ENCODE measurements at regions not wholly inside any gene's neighbourhood (a gene's known extent, or its start where the extent isn't known, plus 50 kb on each side); places are given as distances from the start of the nearest gene placed in this dataset.

GRCh38 chr4:68765876-68766275 lies 49.9 kb upstream of the UGT2B10 start:
- H4K5ac ChIP-seq (ENCODE audit: low read length): no peak overlapping the region
- no peak overlapping the region for H2BK15ac ChIP-seq (replicated peaks; ENCODE audit: low read depth)
- H3K27ac ChIP-seq (ENCODE audit: low read depth, low read length): no peak overlapping the region
- no peak overlapping the region for H2BK5ac ChIP-seq (ENCODE audit: low read length)
- no peak overlapping the region for H3K4ac ChIP-seq (ENCODE audit: low read depth, low read length)
- H3K18ac ChIP-seq (ENCODE audit: low read length): no peak overlapping the region
- H3K4me3 ChIP-seq (ENCODE audit: low read length): no peak overlapping the region
- no peaks in the 10 kb centered on the region for H3K27me3 ChIP-seq (ENCODE audit: insufficient read depth, low read length, poor library complexity)
- no peaks in the 10 kb centered on the region for H3K79me2 ChIP-seq (ENCODE audit: control insufficient read depth, insufficient read depth, low read length)
- H3K36me3 ChIP-seq (ENCODE audit: control insufficient read depth, insufficient read depth, low read length): no peaks in the 10 kb centered on the region
- whole genome bisulfite sequencing (ENCODE audit: extremely low coverage, insufficient coverage, low lambda C conversion rate): no CpG with 5 or more reads among the region's 3 CpGs
- H2AK5ac ChIP-seq (ENCODE audit: low read length): no peak overlapping the region
- H2BK120ac ChIP-seq (ENCODE audit: low read depth, low read length): no peak overlapping the region
- H3K4me2 ChIP-seq (ENCODE audit: low read length): no peak overlapping the region
- no peak overlapping the region for H3K23ac ChIP-seq (ENCODE audit: low read length)
- H3K56ac ChIP-seq (ENCODE audit: low read length): no peak overlapping the region
- no peak for DNase-seq
- H3K4me1 ChIP-seq (ENCODE audit: control insufficient read depth, low read depth, low read length): no peaks in the 10 kb centered on the region
- no peaks in the 10 kb centered on the region for H3K79me1 ChIP-seq (ENCODE audit: low read length)
- no peak overlapping the region for H3K9ac ChIP-seq (ENCODE audit: low read length)
- H4K8ac ChIP-seq (ENCODE audit: low read depth, low read length): no peak overlapping the region

Data from mesendoderm (in vitro differentiated cells).